GM11168 (cell line): ENCODE measurements at regions not wholly inside any gene's neighbourhood (a gene's known extent, or its start where the extent isn't known, plus 50 kb on each side); places are given as distances from the start of the nearest gene placed in this dataset.
"Not testable (repeated sequence)": the region's sequence is repeated elsewhere in the genome, so short reads cannot be mapped to it uniquely, and the experiment has no call there.

Experiments
- in situ Hi-C: fragments of 300-500 bp; cut with MboI; formaldehyde crosslinking; loops from one replicate; pipeline ENCODE4 v1.12.0; 2022; ENCODE audit warnings: low sequenced_read_pairs; ENCODE audit not compliant: unreplicated experiment

- in situ Hi-C loops = no loop called here
Observed at GRCh38 chr10:28480628-28480965, 52.3 kb upstream of the WAC start.

DNA sequence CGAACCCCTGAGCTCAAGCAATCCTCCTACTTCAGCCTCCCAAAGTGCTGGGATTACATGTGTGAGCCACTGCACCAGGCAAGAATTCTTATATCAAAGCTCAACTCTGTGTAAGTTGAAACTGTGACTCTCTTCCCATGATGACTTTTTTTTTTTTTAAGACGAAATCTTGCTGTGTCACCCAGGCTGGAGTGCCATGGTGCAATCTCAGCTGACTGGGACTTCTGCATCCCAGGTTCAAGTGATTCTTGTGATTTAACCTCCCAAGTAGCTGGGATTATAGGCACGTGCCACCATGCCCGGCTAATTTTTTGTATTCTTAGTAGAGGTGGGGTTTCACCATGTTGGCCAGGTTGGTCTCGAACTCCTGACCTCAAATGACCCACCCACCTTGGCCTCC lies 51.6 kb upstream of the WAC start:
- in situ Hi-C loops = not testable (repeated sequence)

DNA sequence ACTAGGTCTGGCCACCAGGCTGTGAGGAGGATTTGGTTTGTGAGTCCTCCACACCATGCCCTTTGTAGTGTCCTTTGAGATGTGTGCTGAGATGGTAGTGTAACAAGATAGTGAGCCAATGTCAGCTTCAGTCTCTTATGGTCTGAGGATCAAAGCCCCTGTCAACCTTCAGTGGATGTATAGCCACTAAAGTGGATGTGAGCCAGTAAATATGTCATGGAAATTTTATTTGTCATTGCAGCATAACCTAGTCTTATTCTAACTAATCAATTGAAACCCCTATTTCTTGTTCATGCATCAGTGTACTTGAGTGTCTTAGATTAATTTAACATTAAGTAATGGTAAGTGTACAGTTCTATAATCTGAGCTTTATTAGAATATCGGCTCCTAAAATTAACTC lies 51.0 kb upstream of the WAC start:
- in situ Hi-C loops = no loop called here
